ENCODE measurements at regions not wholly inside any gene's neighbourhood (a gene's known extent, or its start where the extent isn't known, plus 50 kb on each side); places are given as distances from the start of the nearest gene placed in this dataset.
"Not testable (repeated sequence)": the region's sequence is repeated elsewhere in the genome, so short reads cannot be mapped to it uniquely, and the experiment has no call there.

DNA sequence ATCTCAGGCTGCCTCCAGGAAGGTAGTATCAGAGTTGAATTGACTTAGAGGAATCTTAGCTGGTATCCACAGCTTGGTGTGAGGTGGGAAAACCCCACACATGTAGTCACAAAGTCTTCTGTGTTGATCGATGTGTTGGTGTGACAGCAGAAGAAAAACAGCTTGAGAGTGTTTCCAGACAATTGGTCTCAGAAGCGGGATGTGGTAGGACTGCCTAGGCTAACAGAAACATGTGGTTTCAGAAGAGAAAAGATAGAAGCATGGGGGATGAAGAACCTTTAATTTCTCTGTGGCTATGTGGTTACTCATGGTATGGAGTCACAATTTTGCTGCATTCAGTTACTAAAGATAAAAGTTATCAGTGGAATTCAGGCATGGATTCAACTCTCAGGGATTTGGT lies 134.7 kb upstream of the SLITRK5 start:
- no peak overlapping the region for H3K4me3 ChIP-seq (ENCODE audit: low read length)
- no peak for TF ChIP-seq CTCF (conservative IDR thresholded peaks at IDR 0.05; ENCODE audit: low read depth, low read length)
- DNase-seq (ENCODE audit: low read depth), result no peak

- no peak overlapping the region for H3K4me3 ChIP-seq (ENCODE audit: low read length)
- DNase-seq (ENCODE audit: low read depth), result no peak
- TF ChIP-seq CTCF (conservative IDR thresholded peaks at IDR 0.05; ENCODE audit: low read depth, low read length), result no peak
These were observed 134.3 kb upstream of the SLITRK5 start for GRCh38 chr13:87536899-87537298.

- H3K4me3 ChIP-seq (ENCODE audit: low read length), result no peak overlapping the region
- no peak for DNase-seq (ENCODE audit: low read depth)
- no peak for TF ChIP-seq CTCF (conservative IDR thresholded peaks at IDR 0.05; ENCODE audit: low read depth, low read length)
These were observed 133.2 kb upstream of the SLITRK5 start for GRCh38 chr13:87537951-87538350.

GRCh38 chr13:87538366-87539052 lies 132.7 kb upstream of the SLITRK5 start:
- no peak for TF ChIP-seq CTCF (conservative IDR thresholded peaks at IDR 0.05; ENCODE audit: low read depth, low read length)
- H3K4me3 ChIP-seq (ENCODE audit: low read length), result no peak overlapping the region
- no peak for DNase-seq (ENCODE audit: low read depth)

DNA sequence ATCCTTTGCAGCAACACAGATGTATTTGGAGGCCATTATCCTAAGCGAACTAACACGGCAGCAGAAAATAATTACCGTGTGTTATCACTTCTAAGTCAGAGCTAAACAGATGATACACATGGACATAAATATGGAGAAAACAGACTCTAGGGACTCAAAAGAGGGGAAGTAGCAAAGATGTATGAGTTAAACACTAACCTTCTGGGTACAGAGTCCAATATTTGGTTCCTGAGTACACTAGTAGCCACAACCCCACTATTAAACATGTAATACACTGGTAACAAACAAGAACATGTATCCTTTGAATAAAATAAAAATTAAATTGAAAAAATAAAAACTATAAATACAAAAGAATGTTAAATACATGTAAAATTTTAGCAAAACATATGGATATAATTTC lies 118.0 kb upstream of the SLITRK5 start:
- TF ChIP-seq CTCF (conservative IDR thresholded peaks at IDR 0.05; ENCODE audit: low read depth, low read length), result no peak
- no peak for DNase-seq (ENCODE audit: low read depth)
- H3K4me3 ChIP-seq (ENCODE audit: low read length), result no peak overlapping the region

DNA sequence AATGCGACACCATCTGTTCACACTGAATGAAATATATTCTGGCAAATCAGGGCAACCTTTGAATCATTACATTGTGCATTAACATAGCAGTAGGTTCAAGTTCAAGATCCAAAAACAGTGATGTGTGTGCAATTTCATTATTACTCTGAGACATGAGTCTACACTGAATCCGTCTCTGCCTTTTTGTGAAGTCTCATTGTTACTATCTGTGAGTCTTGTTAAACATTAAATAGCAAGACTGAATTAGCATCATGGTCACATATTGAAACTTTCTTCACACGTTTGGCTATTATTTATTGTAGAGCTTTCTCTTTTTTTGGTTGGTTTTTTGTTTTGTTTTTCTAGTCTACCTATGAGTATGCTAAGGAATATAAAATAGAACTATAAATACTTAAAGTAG lies 117.1 kb upstream of the SLITRK5 start:
- H3K4me3 ChIP-seq (ENCODE audit: low read length), result no peak overlapping the region
- TF ChIP-seq CTCF (conservative IDR thresholded peaks at IDR 0.05; ENCODE audit: low read depth, low read length), result no peak
- no peak for DNase-seq (ENCODE audit: low read depth)

DNA sequence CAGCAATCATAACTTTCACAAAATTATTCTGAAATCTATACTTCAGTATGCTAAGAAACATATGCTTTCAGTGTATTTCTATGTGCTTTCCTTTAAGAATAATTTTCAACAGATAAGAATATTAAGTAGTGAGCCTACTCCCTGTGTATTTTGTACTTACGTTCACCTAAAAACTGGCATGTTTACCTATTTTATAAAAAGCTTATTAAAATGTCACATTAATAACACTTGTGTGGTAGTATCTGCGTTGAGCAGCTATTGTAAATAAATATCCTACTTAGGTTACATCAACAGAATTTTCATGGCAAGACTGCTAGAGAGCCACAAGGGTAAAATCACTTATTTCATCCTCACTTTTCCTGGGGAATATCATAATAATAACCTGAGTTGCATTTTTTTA lies 113.4 kb upstream of the SLITRK5 start:
- TF ChIP-seq CTCF (conservative IDR thresholded peaks at IDR 0.05; ENCODE audit: low read depth, low read length), result no peak
- no peak for DNase-seq (ENCODE audit: low read depth)
- H3K4me3 ChIP-seq (ENCODE audit: low read length), result no peak overlapping the region

- not testable (repeated sequence) for H3K4me3 ChIP-seq (ENCODE audit: low read length); DNase-seq (ENCODE audit: low read depth)
These were observed 109.6 kb upstream of the SLITRK5 start for GRCh38 chr13:87561580-87561979.

Data from retinal pigment epithelial cell (primary cell).